Tibial artery (tissue), 4 donors: ENCODE measurements at regions not wholly inside any gene's neighbourhood (a gene's known extent, or its start where the extent isn't known, plus 50 kb on each side); places are given as distances from the start of the nearest gene placed in this dataset.

Experiments used
- DNase-seq, 2 donors: peaks; one replicate each; pipeline ENCODE4 v3.0.0-alpha.2; 2019
- H3K27ac ChIP-seq, 2 donors: fragments of 200-600 bp; sonication (generic) in 1 of 2; 1 replicate in 1 of 2; 2 replicates in 1 of 2; pipeline ENCODE4 v1.5.1; 2018 to 2019; ENCODE audit warnings: mild to moderate bottlenecking in 1 of 2
- H3K27me3 ChIP-seq, 2 donors: fragments of 200-600 bp; sonication (generic) in 1 of 2; one replicate each; pipeline versions ENCODE4 v1.5.1 to v1.6.0; 2016 to 2019
- H3K36me3 ChIP-seq, 3 donors: fragments of 200-600 bp; sonication (generic) in 2 of 3; one replicate each; pipeline ENCODE4 v1.5.1; 2016 to 2019; ENCODE audit warnings: mild to moderate bottlenecking in 2 of 3
- H3K4me1 ChIP-seq, 4 donors: fragments of 200-600 bp; sonication (generic) in 2 of 4; 1 replicate in 3 of 4; 2 replicates in 1 of 4; pipeline ENCODE4 v1.5.1; 2016 to 2019
- H3K4me3 ChIP-seq, 2 donors: fragments of 200-600 bp; sonication (generic) in 1 of 2; 1 replicate in 1 of 2; 2 replicates in 1 of 2; pipeline ENCODE4 v1.5.1; 2018 to 2019; ENCODE audit warnings: mild to moderate bottlenecking in 2 of 2
- H3K9me3 ChIP-seq, 3 donors: fragments of 200-600 bp; sonication (generic) in 1 of 3; one replicate each; pipeline ENCODE4 v1.5.1; 2016 to 2019
- CTCF ChIP-seq, 2 experiments: fragments of 200-600 bp in 1 of 2; fragments of 450-650 bp in 1 of 2; IDR thresholded peaks; one replicate each; pipeline ENCODE4 v1.5.1; 2017 to 2019; ENCODE audit warnings: antibody characterized with exemption in 2 of 2, mild to moderate bottlenecking in 1 of 2, moderate library complexity in 1 of 2
- intact Hi-C: fragments of 100-400 bp; cut with DNase I; formaldehyde crosslinking; loops from one replicate; pipeline ENCODE4 v1.15.0; 2023; ENCODE audit warnings: low total_unique reads

GRCh38 chr16:88194397-88195268 is 188.1 kb upstream of the ZNF469 start:
- Histone ChIP-seq H3K4me1 (no peaks in the 10 kb centered on the region), H3K27me3 (no peaks in the 10 kb centered on the region), H3K27ac (no peak overlapping the region), H3K36me3 (no peaks in the 10 kb centered on the region), H3K4me3 (no peak overlapping the region), H3K9me3 (peaks cover 0 to under 1% (median 0%) of the 10 kb centered on the region in 3 donors)
- TF ChIP-seq CTCF (IDR thresholded peaks at IDR 0.05), result no peak
- intact Hi-C loops, result loop anchor here (2.0 kb wide), 1 partner anchor 242 kb away; no protein-coding TSS in a partner anchor
- peak in 1 of 2 donors; percentile 44 for DNase-seq

- no peak overlapping the region for H3K27ac ChIP-seq
- H3K27me3 ChIP-seq, result peaks cover 0 to 3% of the 10 kb centered on the region in 2 donors
- H3K4me3 ChIP-seq, result no peak overlapping the region
- intact Hi-C loops, result loop anchor here (2.0 kb wide), 1 partner anchor 242 kb away; no protein-coding TSS in a partner anchor
- H3K36me3 ChIP-seq, result no peaks in the 10 kb centered on the region
- no peak for TF ChIP-seq CTCF (IDR thresholded peaks at IDR 0.05)
- no peak for DNase-seq
- H3K4me1 ChIP-seq, result no peaks in the 10 kb centered on the region
- H3K9me3 ChIP-seq, result no peaks in the 10 kb centered on the region
Measured at GRCh38 chr16:88195269-88195705, 187.5 kb upstream of the ZNF469 start.

- no peak for DNase-seq
- H3K36me3 ChIP-seq, result no peaks in the 10 kb centered on the region
- no peaks in the 10 kb centered on the region for H3K4me1 ChIP-seq
- no peak overlapping the region for H3K4me3 ChIP-seq
- intact Hi-C loops, result loop anchor here (2.0 kb wide), 1 partner anchor 241 kb away; no protein-coding TSS in a partner anchor
- H3K9me3 ChIP-seq, result no peaks in the 10 kb centered on the region
- peaks cover 0 to 3% of the 10 kb centered on the region in 2 donors for H3K27me3 ChIP-seq
- H3K27ac ChIP-seq, result no peak overlapping the region
- TF ChIP-seq CTCF (IDR thresholded peaks at IDR 0.05), result no peak
Measured at GRCh38 chr16:88195911-88196465, 186.8 kb upstream of the ZNF469 start.

GRCh38 chr16:88196471-88197400 is 186.0 kb upstream of the ZNF469 start:
- DNase-seq, result no peak
- Histone ChIP-seq H3K9me3 (no peaks in the 10 kb centered on the region), H3K4me1 (no peaks in the 10 kb centered on the region), H3K4me3 (no peak overlapping the region), H3K27ac (no peak overlapping the region), H3K27me3 (peaks cover 0 to 6% of the 10 kb centered on the region in 2 donors), H3K36me3 (no peaks in the 10 kb centered on the region)
- intact Hi-C loops, result no loop called here
- TF ChIP-seq CTCF (IDR thresholded peaks at IDR 0.05), result no peak
